H1 (cell line): ENCODE measurements at regions not wholly inside any gene's neighbourhood (a gene's known extent, or its start where the extent isn't known, plus 50 kb on each side); places are given as distances from the start of the nearest gene placed in this dataset.

Experiments
- CTCF ChIA-PET: fragments of 300-600 bp; sonication (Branson Sonifier 250); formaldehyde crosslinking; loops from one replicate; lab custom pipeline; 2021; ENCODE audit not compliant: partially characterized antibody; lab: Charles Lee
- POLR2A ChIA-PET: fragments of 300-600 bp; sonication (Branson Sonifier 250); formaldehyde crosslinking; loops from one replicate; lab custom pipeline; 2021; ENCODE audit warnings: inconsistent platforms; ENCODE audit not compliant: partially characterized antibody; lab: Charles Lee
- DNase-seq, 2 experiments: peaks; one replicate each; pipeline versions ENCODE4 v3.0.0 to v3.0.0-alpha.2; 2010 to 2022; ENCODE audit warnings: low spot score in 2 of 2, low read depth in 1 of 2, mixed read lengths in 1 of 2
- FAIRE-seq: peaks from 2 replicates; lab custom pipeline; 2011; peaks lifted over from hg19 to GRCh38; lab: Jason Lieb, UNC
- H2AFZ ChIP-seq: 2 replicates; pipeline ENCODE4 v1.8.1; 2012; ENCODE audit warnings: low read length, inconsistent platforms
- H2AK5ac ChIP-seq: 2 replicates; pipeline ENCODE4 v1.6.1; 2013; ENCODE audit warnings: low read depth, low read length
- H2BK120ac ChIP-seq: replicated peaks from 2 replicates; pipeline ENCODE3; 2013; ENCODE audit warnings: low read depth, low read length, inconsistent platforms
- H2BK12ac ChIP-seq: 2 replicates; pipeline ENCODE4 v1.6.1; 2013; ENCODE audit warnings: low read depth, low read length
- H2BK15ac ChIP-seq: 2 replicates; pipeline ENCODE4 v1.6.1; 2013; ENCODE audit warnings: low read length
- H2BK20ac ChIP-seq: 2 replicates; pipeline ENCODE4 v1.6.1; 2013; ENCODE audit warnings: low read length
- H2BK5ac ChIP-seq: 2 replicates; pipeline ENCODE4 v1.6.1; 2013; ENCODE audit warnings: low read depth, low read length
- H3K14ac ChIP-seq: 2 replicates; pipeline ENCODE4 v1.6.1; 2013; ENCODE audit warnings: inconsistent platforms; ENCODE audit not compliant: insufficient read length
- H3K18ac ChIP-seq: 2 replicates; pipeline ENCODE4 v1.6.1; 2013; ENCODE audit warnings: low read length; ENCODE audit errors: extremely low read depth
- H3K23ac ChIP-seq: 2 replicates; pipeline ENCODE4 v1.6.1; 2013; ENCODE audit warnings: inconsistent platforms; ENCODE audit not compliant: insufficient read length
- H3K23me2 ChIP-seq: 2 replicates; pipeline ENCODE4 v1.6.1; 2013; ENCODE audit warnings: low read depth, low read length
- H3K27ac ChIP-seq: 2 replicates; pipeline ENCODE4 v1.6.1; 2011; ENCODE audit warnings: low read depth, low read length, inconsistent platforms
- H3K27me3 ChIP-seq, 4 experiments: replicated peaks in 1 of 4; 1 replicate in 1 of 4; 2 replicates in 3 of 4; pipeline versions ENCODE4 v1.6.1 to v1.8.1; 2011 to 2013; ENCODE audit warnings: low read length in 3 of 4, mild to moderate bottlenecking in 3 of 4, inconsistent platforms in 2 of 4, mixed read lengths in 2 of 4, moderate library complexity in 1 of 4; ENCODE audit not compliant: control insufficient read depth in 3 of 4, insufficient read depth in 3 of 4; ENCODE audit errors: extremely low read depth in 1 of 4
- H3K36me3 ChIP-seq, 4 experiments: 2 replicates each; pipeline versions ENCODE4 v1.6.1 to v1.8.1; 2011 to 2013; ENCODE audit warnings: mild to moderate bottlenecking in 4 of 4, low read length in 3 of 4, moderate library complexity in 2 of 4, control low read depth in 1 of 4, inconsistent platforms in 1 of 4; ENCODE audit not compliant: insufficient read depth in 4 of 4, control insufficient read depth in 2 of 4
- H3K4ac ChIP-seq: replicated peaks from 2 replicates; pipeline ENCODE3; 2013; ENCODE audit warnings: low read length, low read depth, mixed read lengths, inconsistent platforms; ENCODE audit not compliant: insufficient read length
- H3K4me1 ChIP-seq, 4 experiments: replicated peaks in 1 of 4; 1 replicate in 1 of 4; 2 replicates in 3 of 4; pipeline versions ENCODE4 v1.6.1 to v1.8.1; 2011 to 2013; ENCODE audit warnings: low read length in 3 of 4, inconsistent platforms in 2 of 4, mixed read lengths in 1 of 4; ENCODE audit not compliant: insufficient read depth in 4 of 4, control insufficient read depth in 3 of 4
- H3K4me2 ChIP-seq, 2 experiments: 2 replicates each; pipeline versions ENCODE4 v1.6.1 to v1.8.1; 2011 to 2013; ENCODE audit warnings: low read depth in 2 of 2, low read length in 2 of 2, control low read depth in 1 of 2, inconsistent platforms in 1 of 2, mild to moderate bottlenecking in 1 of 2; ENCODE audit not compliant: insufficient read depth in 1 of 2
- H3K4me3 ChIP-seq, 4 experiments: fragments of 200-600, 300-600 bp in 1 of 4; sonication (generic), shearing (Covaris generic), sonication (Bioruptor Twin) in 1 of 4; 2 replicates each; pipeline versions ENCODE4 v1.5.1 to v1.8.1; 2011 to 2016; ENCODE audit warnings: low read length in 4 of 4, low read depth in 3 of 4, control low read depth in 2 of 4, inconsistent platforms in 2 of 4, mild to moderate bottlenecking in 2 of 4, mixed read lengths in 1 of 4, moderate library complexity in 1 of 4; ENCODE audit not compliant: insufficient read depth in 2 of 4; ENCODE audit errors: extremely low read depth in 1 of 4
- H3K56ac ChIP-seq: replicated peaks from 2 replicates; pipeline ENCODE3; 2013; ENCODE audit warnings: low read depth, mild to moderate bottlenecking, mixed read lengths, low read length, inconsistent platforms; ENCODE audit not compliant: insufficient read length
- H3K79me1 ChIP-seq: 2 replicates; pipeline ENCODE4 v1.6.1; 2013; ENCODE audit warnings: low read depth, low read length, control low read depth
- H3K79me2 ChIP-seq, 2 experiments: 2 replicates each; pipeline versions ENCODE4 v1.6.1 to v1.8.1; 2012 to 2013; ENCODE audit warnings: low read length in 2 of 2, mild to moderate bottlenecking in 2 of 2, inconsistent platforms in 1 of 2; ENCODE audit not compliant: insufficient read depth in 2 of 2, control insufficient read depth in 1 of 2
- H3K9ac ChIP-seq, 4 experiments: replicated peaks in 1 of 4; 1 replicate in 1 of 4; 2 replicates in 3 of 4; pipeline versions ENCODE4 v1.6.1 to v1.8.1; 2011 to 2013; ENCODE audit warnings: low read depth in 3 of 4, low read length in 3 of 4, control low read depth in 2 of 4, mild to moderate bottlenecking in 2 of 4, moderate library complexity in 2 of 4, inconsistent platforms in 1 of 4; ENCODE audit errors: extremely low read depth in 1 of 4
- H3K9me3 ChIP-seq, 2 experiments: 2 replicates each; pipeline versions ENCODE4 v1.6.1 to v1.8.1; 2012 to 2013; ENCODE audit warnings: mild to moderate bottlenecking in 2 of 2, moderate library complexity in 2 of 2, control low read depth in 1 of 2, inconsistent platforms in 1 of 2, low read depth in 1 of 2, low read length in 1 of 2, mixed read lengths in 1 of 2; ENCODE audit not compliant: insufficient read depth in 2 of 2
- H4K20me1 ChIP-seq, 2 experiments: replicated peaks in 1 of 2; 2 replicates each; pipeline versions ENCODE3 to v1.8.1; 2011 to 2013; ENCODE audit warnings: inconsistent platforms in 2 of 2, low read length in 2 of 2, mild to moderate bottlenecking in 1 of 2; ENCODE audit not compliant: insufficient read depth in 2 of 2, control insufficient read depth in 1 of 2
- H4K5ac ChIP-seq: 2 replicates; pipeline ENCODE4 v1.6.1; 2013; ENCODE audit warnings: low read length, low read depth, mixed read lengths, inconsistent platforms; ENCODE audit not compliant: insufficient read length
- H4K8ac ChIP-seq: 2 replicates; pipeline ENCODE4 v1.8.0; 2013; ENCODE audit warnings: mild to moderate bottlenecking, moderate library complexity, low read length, inconsistent platforms; ENCODE audit not compliant: insufficient read depth; ENCODE audit errors: extremely low read depth
- H4K91ac ChIP-seq: replicated peaks from 2 replicates; pipeline ENCODE3; 2013; ENCODE audit warnings: low read length, mixed read lengths, inconsistent platforms; ENCODE audit not compliant: insufficient read length
- ATF2 ChIP-seq: IDR thresholded peaks from 2 replicates; pipeline ENCODE4 v1.6.1; 2012; ENCODE audit warnings: low read length, inconsistent platforms
- BACH1 ChIP-seq: IDR thresholded peaks from 2 replicates; pipeline ENCODE4 v1.6.1; 2012; ENCODE audit warnings: low read length, improper control_type of control experiment
- EGR1 ChIP-seq: IDR thresholded peaks from 2 replicates; pipeline ENCODE4 v1.6.1; 2011; ENCODE audit warnings: low read depth, low read length, borderline replicate concordance
- GABPA ChIP-seq: IDR thresholded peaks from 2 replicates; pipeline ENCODE4 v1.6.1; 2011; ENCODE audit warnings: mild to moderate bottlenecking, low read length, moderate library complexity, borderline replicate concordance; ENCODE audit not compliant: insufficient read depth
- HDAC2 ChIP-seq, 2 experiments: fragments of 300-600 bp in 1 of 2; sonication (generic) in 1 of 2; IDR thresholded peaks; 2 replicates each; pipeline ENCODE4 v1.6.1; 2011 to 2012; ENCODE audit warnings: low read depth in 2 of 2, low read length in 2 of 2, mild to moderate bottlenecking in 2 of 2, moderate library complexity in 2 of 2, borderline replicate concordance in 1 of 2, inconsistent platforms in 1 of 2
- RFX5 ChIP-seq: IDR thresholded peaks from 2 replicates; pipeline ENCODE4 v1.6.1; 2011; ENCODE audit warnings: low read depth, low read length, improper control_type of control experiment, borderline replicate concordance
- SIN3A ChIP-seq, 2 experiments: IDR thresholded peaks in 1 of 2; conservative IDR thresholded peaks in 1 of 2; 2 replicates each; pipeline ENCODE4 v1.6.1; 2011 to 2012; ENCODE audit warnings: low read length in 2 of 2, improper control_type of control experiment in 1 of 2, low read depth in 1 of 2, mild to moderate bottlenecking in 1 of 2
- SRF ChIP-seq: IDR thresholded peaks from 2 replicates; pipeline ENCODE4 v1.6.1; 2011; ENCODE audit warnings: mild to moderate bottlenecking, low read depth, low read length, moderate library complexity
- SUZ12 ChIP-seq: fragments of 200-600 bp; sonication (generic); IDR thresholded peaks from 2 replicates; pipeline ENCODE4 v1.6.1; 2012; ENCODE audit warnings: mild to moderate bottlenecking, inconsistent platforms, low read length, moderate library complexity, mixed read lengths
- TEAD4 ChIP-seq: IDR thresholded peaks from 2 replicates; pipeline ENCODE4 v1.6.1; 2012; ENCODE audit warnings: low read depth, low read length, inconsistent platforms, mixed read lengths
- USF2 ChIP-seq: IDR thresholded peaks from 2 replicates; pipeline ENCODE4 v1.6.1; 2011; ENCODE audit warnings: low read length, improper control_type of control experiment
- YY1 ChIP-seq: IDR thresholded peaks from 2 replicates; pipeline ENCODE4 v1.6.1; 2011; ENCODE audit warnings: low read depth, mild to moderate bottlenecking, low read length
- WGBS, 2 experiments: shearing (Covaris generic) in 1 of 2; methylation state at CpG; one replicate each; pipeline versions ENCODE4 v1.1.6 to v1.1.7; 2013 to 2015; ENCODE audit warnings: low lambda C conversion rate in 2 of 2, mixed read lengths in 2 of 2, inconsistent platforms in 1 of 2, low coverage in 1 of 2, missing lambda C conversion rate in 1 of 2; ENCODE audit not compliant: insufficient replicate concordance in 2 of 2, insufficient coverage in 1 of 2, insufficient read length in 1 of 2; ENCODE audit errors: extremely low coverage in 1 of 2, missing lambda C conversion rate in 1 of 2; 5-methylcytosine and 5-hydroxymethylcytosine counted together

GRCh38 chr1:104852151-104852550 is 1102.5 kb downstream of the AMY1C start:
- no peaks in the 10 kb centered on the region for H3K27me3 ChIP-seq
- no peak overlapping the region for H4K5ac ChIP-seq
- H3K56ac ChIP-seq: no peak overlapping the region
- H3K4me1 ChIP-seq: no peaks in the 10 kb centered on the region
- no peak overlapping the region for H3K4me3 ChIP-seq
- POLR2A ChIA-PET: no interaction called here
- no peak overlapping the region for H2BK5ac ChIP-seq
- no peak overlapping the region for H3K27ac ChIP-seq
- H3K9me3 ChIP-seq: no peaks in the 10 kb centered on the region
- H2AK5ac ChIP-seq: no peak overlapping the region
- no peak overlapping the region for H4K91ac ChIP-seq
- H4K8ac ChIP-seq: no peak overlapping the region
- no peak overlapping the region for H3K14ac ChIP-seq
- no peak overlapping the region for H2BK15ac ChIP-seq
- H3K4ac ChIP-seq: no peak overlapping the region
- H3K4me2 ChIP-seq: no peak overlapping the region
- no peak for FAIRE-seq
- H2BK20ac ChIP-seq: no peak overlapping the region
- no peaks in the 10 kb centered on the region for H3K79me2 ChIP-seq
- H4K20me1 ChIP-seq: no peaks in the 10 kb centered on the region
- H2BK12ac ChIP-seq: no peak overlapping the region
- WGBS, 2 experiments: 100% methylated on average over 2 of the region's 2 CpGs; no CpG with 5 or more reads in 1 of the 2 experiments
- H3K9ac ChIP-seq: no peak overlapping the region
- no peak overlapping the region for H3K18ac ChIP-seq
- no peak overlapping the region for H3K23ac ChIP-seq
- H3K36me3 ChIP-seq: no peaks in the 10 kb centered on the region
- H2AFZ ChIP-seq: no peak overlapping the region
- CTCF ChIA-PET: no interaction called here
- no peaks in the 10 kb centered on the region for H3K79me1 ChIP-seq
- no peaks in the 10 kb centered on the region for H3K23me2 ChIP-seq
- H2BK120ac ChIP-seq: no peak overlapping the region
- DNase-seq: no peak
- no peak for TF ChIP-seq YY1
- no peak for TF ChIP-seq SRF
- no peak for TF ChIP-seq USF2
- TF ChIP-seq TEAD4: no peak
- TF ChIP-seq SUZ12: no peak
- no peak for TF ChIP-seq ATF2
- TF ChIP-seq BACH1: no peak
- TF ChIP-seq SIN3A (conservative IDR thresholded peaks at IDR 0.05 in 1 of 2, IDR thresholded peaks at IDR 0.05 in 1 of 2; ENCODE audit: low read depth in 1 of 2, low read length in 2 of 2): no peak
- no peak for TF ChIP-seq GABPA
- no peak for TF ChIP-seq RFX5
- TF ChIP-seq EGR1: no peak
- no peak for TF ChIP-seq HDAC2 (IDR thresholded peaks at IDR 0.05; ENCODE audit: borderline replicate concordance in 1 of 2, low read depth in 2 of 2, low read length in 2 of 2)
